PC-3 (cell line): ENCODE measurements at regions not wholly inside any gene's neighbourhood (a gene's known extent, or its start where the extent isn't known, plus 50 kb on each side); places are given as distances from the start of the nearest gene placed in this dataset.

Experiments used
- EZH2 ChIP-seq: fragments of 300-600 bp; sonication (generic); IDR thresholded peaks from one replicate; pipeline ENCODE4 v1.6.1; 2017; ENCODE audit warnings: antibody characterized with exemption, mild to moderate bottlenecking, low read length; ENCODE audit not compliant: unreplicated experiment
- EZH2phosphoT487 ChIP-seq: fragments of 300-600 bp; sonication (generic); IDR thresholded peaks from 2 replicates; pipeline ENCODE4 v1.6.1; 2018; ENCODE audit warnings: mild to moderate bottlenecking, antibody characterized with exemption, low read length, borderline replicate concordance
- TF ChIP-seq, protein P1 (sequence below): fragments of 300-600 bp; sonication (generic); conservative IDR thresholded peaks from 2 replicates; pipeline ENCODE4 v1.5.1; 2017; ENCODE audit warnings: antibody characterized with exemption, low read depth, mild to moderate bottlenecking, low read length

GRCh38 chr10:44591911-44592310, 207.0 kb upstream of the CXCL12 start:
- TF ChIP-seq EZH2phosphoT487: no peak
- TF ChIP-seq, protein P1, sequence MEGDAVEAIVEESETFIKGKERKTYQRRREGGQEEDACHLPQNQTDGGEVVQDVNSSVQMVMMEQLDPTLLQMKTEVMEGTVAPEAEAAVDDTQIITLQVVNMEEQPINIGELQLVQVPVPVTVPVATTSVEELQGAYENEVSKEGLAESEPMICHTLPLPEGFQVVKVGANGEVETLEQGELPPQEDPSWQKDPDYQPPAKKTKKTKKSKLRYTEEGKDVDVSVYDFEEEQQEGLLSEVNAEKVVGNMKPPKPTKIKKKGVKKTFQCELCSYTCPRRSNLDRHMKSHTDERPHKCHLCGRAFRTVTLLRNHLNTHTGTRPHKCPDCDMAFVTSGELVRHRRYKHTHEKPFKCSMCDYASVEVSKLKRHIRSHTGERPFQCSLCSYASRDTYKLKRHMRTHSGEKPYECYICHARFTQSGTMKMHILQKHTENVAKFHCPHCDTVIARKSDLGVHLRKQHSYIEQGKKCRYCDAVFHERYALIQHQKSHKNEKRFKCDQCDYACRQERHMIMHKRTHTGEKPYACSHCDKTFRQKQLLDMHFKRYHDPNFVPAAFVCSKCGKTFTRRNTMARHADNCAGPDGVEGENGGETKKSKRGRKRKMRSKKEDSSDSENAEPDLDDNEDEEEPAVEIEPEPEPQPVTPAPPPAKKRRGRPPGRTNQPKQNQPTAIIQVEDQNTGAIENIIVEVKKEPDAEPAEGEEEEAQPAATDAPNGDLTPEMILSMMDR: no peak
- TF ChIP-seq EZH2: no peak
